Testis (tissue), 2 donors: ENCODE measurements at regions not wholly inside any gene's neighbourhood (a gene's known extent, or its start where the extent isn't known, plus 50 kb on each side); places are given as distances from the start of the nearest gene placed in this dataset.
"Not testable (repeated sequence)": the region's sequence is repeated elsewhere in the genome, so short reads cannot be mapped to it uniquely, and the experiment has no call there.

ENCODE experiments used
- DNase-seq: peaks from one replicate; pipeline ENCODE4 v3.0.0-alpha.2; 2019
- H3K27ac ChIP-seq, 2 donors: fragments of 200-600 bp; sonication (generic); one replicate each; pipeline ENCODE4 v1.5.1; 2019
- H3K27me3 ChIP-seq: fragments of 200-600 bp; sonication (generic); one replicate; pipeline ENCODE4 v1.5.1; 2019
- H3K36me3 ChIP-seq: fragments of 200-600 bp; sonication (generic); one replicate; pipeline ENCODE4 v1.5.1; 2017; ENCODE audit warnings: low read depth; ENCODE audit errors: missing control alignments
- H3K4me1 ChIP-seq: fragments of 200-600 bp; sonication (generic); one replicate; pipeline ENCODE4 v1.5.1; 2019
- H3K4me3 ChIP-seq, 2 donors: fragments of 200-600 bp; sonication (generic); one replicate each; pipeline ENCODE4 v1.5.1; 2017 to 2019
- H3K9me3 ChIP-seq: fragments of 200-600 bp; sonication (generic); one replicate; pipeline ENCODE4 v1.5.1; 2017
- CTCF ChIP-seq, 3 experiments: fragments of 450-650 bp in 2 of 3; fragments of 200-600 bp in 1 of 3; sonication (generic) in 1 of 3; IDR thresholded peaks; one replicate each; pipeline ENCODE4 v1.5.1; 2016 to 2019; ENCODE audit warnings: antibody characterized with exemption in 3 of 3, mild to moderate bottlenecking in 2 of 3, moderate library complexity in 1 of 3
- POLR2A ChIP-seq: fragments of 450-650 bp; IDR thresholded peaks from one replicate; pipeline ENCODE4 v1.6.1; 2017; ENCODE audit warnings: antibody characterized with exemption, mild to moderate bottlenecking, moderate library complexity
- WGBS, 2 donors: methylation state at CpG; one replicate each; pipeline ENCODE4 v1.1.5; 2018; 5-methylcytosine and 5-hydroxymethylcytosine counted together
- intact Hi-C: fragments of 100-400 bp; cut with DNase I; formaldehyde crosslinking; loops from one replicate; pipeline ENCODE4 v1.15.1; 2023; ENCODE audit warnings: low total_unique reads

- no peaks in the 10 kb centered on the region for H3K4me1 ChIP-seq
- H3K4me3 ChIP-seq = no peak overlapping the region
- 61% methylated on average over 4 of the region's 4 CpGs for WGBS, 2 donors
- intact Hi-C loops = no loop called here
- DNase-seq = peak; percentile 14
- no peaks in the 10 kb centered on the region for H3K9me3 ChIP-seq
- H3K27me3 ChIP-seq = no peaks in the 10 kb centered on the region
- no peak overlapping the region for H3K27ac ChIP-seq
- H3K36me3 ChIP-seq = no peaks in the 10 kb centered on the region
- TF ChIP-seq CTCF (IDR thresholded peaks at IDR 0.05) (peak in 1 of 3 experiments; percentile 7), POLR2A (no peak)
These were observed 331.1 kb downstream of the TMEM38B start for GRCh38 chr9:106025453-106025852.

- H3K4me3 ChIP-seq = not testable (repeated sequence)
These were observed 335.8 kb downstream of the TMEM38B start for GRCh38 chr9:106030146-106030545.

GRCh38 chr9:106032978-106033377, 338.6 kb downstream of the TMEM38B start:
- intact Hi-C loops = no loop called here
- no peaks in the 10 kb centered on the region for H3K27me3 ChIP-seq
- DNase-seq = no peak
- WGBS, 2 donors = 80 to 87% methylated on average over 3 of the region's 3 CpGs
- no peaks in the 10 kb centered on the region for H3K4me1 ChIP-seq
- no peak overlapping the region for H3K27ac ChIP-seq
- H3K4me3 ChIP-seq = no peak overlapping the region
- H3K36me3 ChIP-seq = no peaks in the 10 kb centered on the region
- H3K9me3 ChIP-seq = no peaks in the 10 kb centered on the region
- TF ChIP-seq CTCF (IDR thresholded peaks at IDR 0.05) (no peak), POLR2A (no peak)

More at GRCh38 chr9:106030146-106030545, 335.8 kb downstream of the TMEM38B start:
- H3K27me3 ChIP-seq, DNase-seq, H3K9me3 ChIP-seq, intact Hi-C loops, H3K4me1 ChIP-seq, H3K36me3 ChIP-seq, H3K27ac ChIP-seq: not testable (repeated sequence)
- WGBS, 2 donors = 90 to 92% methylated on average over 3 of the region's 3 CpGs

- H3K9me3 ChIP-seq = no peaks in the 10 kb centered on the region
- no peaks in the 10 kb centered on the region for H3K27me3 ChIP-seq
- intact Hi-C loops = no loop called here
- no peak overlapping the region for H3K27ac ChIP-seq
- H3K4me1 ChIP-seq = no peaks in the 10 kb centered on the region
- DNase-seq = no peak
- no peak for TF ChIP-seq POLR2A
- no peak for TF ChIP-seq CTCF (IDR thresholded peaks at IDR 0.05)
- H3K4me3 ChIP-seq = no peak overlapping the region
- H3K36me3 ChIP-seq = no peaks in the 10 kb centered on the region
These were observed 341.5 kb downstream of the TMEM38B start for GRCh38 chr9:106035806-106036205.

- Histone ChIP-seq H3K4me3 (no peak overlapping the region), H3K9me3 (no peaks in the 10 kb centered on the region), H3K27me3 (no peaks in the 10 kb centered on the region), H3K27ac (no peak overlapping the region), H3K4me1 (no peaks in the 10 kb centered on the region), H3K36me3 (no peaks in the 10 kb centered on the region)
- intact Hi-C loops = no loop called here
- no peak for DNase-seq
- TF ChIP-seq CTCF (IDR thresholded peaks at IDR 0.05) (no peak), POLR2A (no peak)
- WGBS, 2 donors = 80 to 88% methylated on average over 1 of the region's 1 CpG
These were observed 344.1 kb downstream of the TMEM38B start for GRCh38 chr9:106038266-106039001.
